ENCODE measurements at regions not wholly inside any gene's neighbourhood (a gene's known extent, or its start where the extent isn't known, plus 50 kb on each side); places are given as distances from the start of the nearest gene placed in this dataset.

- no peak for TF ChIP-seq GATA3 (IDR thresholded peaks at IDR 0.05; ENCODE audit: low read depth, low read length)
- TF ChIP-seq GATA2 (IDR thresholded peaks at IDR 0.05; ENCODE audit: low read depth, low read length) = no peak
Measured at GRCh38 chr9:86685556-86685955, 261.8 kb downstream of the GAS1 start.
